Activated naive CD8-positive, alpha-beta T cell treated with anti-CD3 and anti-CD28 coated beads, Interleukin-2, amount 10 ng/mL, durations not matched to agents 7 days and 5 days (primary cell): ENCODE measurements at regions not wholly inside any gene's neighbourhood (a gene's known extent, or its start where the extent isn't known, plus 50 kb on each side); places are given as distances from the start of the nearest gene placed in this dataset.
"Not testable (repeated sequence)": the region's sequence is repeated elsewhere in the genome, so short reads cannot be mapped to it uniquely, and the experiment has no call there.

Experiments used
- ATAC-seq: fragments of 150-1000 bp; cut with Tn5 transposase; one replicate; pipeline ENCODE4 v1.10.0; 2021; ENCODE audit warnings: low read depth, moderate library complexity
- POLR2A ChIA-PET: fragments of 350-600 bp; sonication (Branson Sonifier 250); formaldehyde crosslinking; loops from one replicate; lab custom pipeline; 2021; ENCODE audit warnings: antibody characterized with exemption; lab: Charles Lee
- DNase-seq: peaks from one replicate; pipeline ENCODE4 v3.0.0; 2021
- H3K27ac Mint-ChIP-seq: one replicate; pipeline ENCODE4 v1.8.0; 2022; ENCODE audit warnings: mild to moderate bottlenecking, mixed read lengths
- H3K27me3 Mint-ChIP-seq: one replicate; pipeline ENCODE4 v1.8.0; 2022; ENCODE audit warnings: mild to moderate bottlenecking, moderate library complexity, mixed read lengths
- H3K36me3 Mint-ChIP-seq: one replicate; pipeline ENCODE4 v1.8.0; 2021; ENCODE audit warnings: mild to moderate bottlenecking, mixed read lengths
- H3K4me1 Mint-ChIP-seq: one replicate; pipeline ENCODE4 v1.8.0; 2021; ENCODE audit warnings: mixed read lengths
- H3K4me3 Mint-ChIP-seq: one replicate; pipeline ENCODE4 v1.8.0; 2022; ENCODE audit warnings: mild to moderate bottlenecking, moderate library complexity, mixed read lengths
- H3K9me3 Mint-ChIP-seq: one replicate; pipeline ENCODE4 v1.8.0; 2021; ENCODE audit warnings: mixed read lengths

DNA sequence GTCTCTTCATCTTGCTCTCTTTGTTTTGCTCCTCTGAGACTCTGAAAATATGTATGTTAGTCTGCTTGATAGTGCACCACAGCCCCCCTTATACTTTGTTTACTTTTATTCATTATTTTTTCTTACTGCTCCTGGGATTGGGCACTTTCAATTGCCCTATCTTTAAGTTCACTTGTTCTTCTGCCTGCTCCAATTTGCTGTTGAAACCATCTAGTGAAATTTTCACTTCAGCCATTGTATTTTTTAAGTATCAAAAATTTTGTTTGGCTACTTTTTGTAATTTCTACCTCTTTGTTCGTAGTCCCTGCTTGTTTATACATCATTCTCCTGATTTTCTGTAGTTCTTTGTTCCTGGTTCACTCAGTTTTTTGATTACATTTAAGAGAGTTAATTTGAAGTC is 223.3 kb downstream of the SLC38A4 start:
- POLR2A ChIA-PET: no interaction called here
- no peak overlapping the region for H3K27ac Mint-ChIP-seq
- peaks cover 33% of the 10 kb centered on the region for H3K9me3 Mint-ChIP-seq
- no peaks in the 10 kb centered on the region for H3K27me3 Mint-ChIP-seq
- no peak for ATAC-seq
- no peak overlapping the region for H3K4me3 Mint-ChIP-seq
- peaks cover 1% of the 10 kb centered on the region for H3K4me1 Mint-ChIP-seq
- DNase-seq: no peak
- H3K36me3 Mint-ChIP-seq: peaks cover 48% of the 10 kb centered on the region

DNA sequence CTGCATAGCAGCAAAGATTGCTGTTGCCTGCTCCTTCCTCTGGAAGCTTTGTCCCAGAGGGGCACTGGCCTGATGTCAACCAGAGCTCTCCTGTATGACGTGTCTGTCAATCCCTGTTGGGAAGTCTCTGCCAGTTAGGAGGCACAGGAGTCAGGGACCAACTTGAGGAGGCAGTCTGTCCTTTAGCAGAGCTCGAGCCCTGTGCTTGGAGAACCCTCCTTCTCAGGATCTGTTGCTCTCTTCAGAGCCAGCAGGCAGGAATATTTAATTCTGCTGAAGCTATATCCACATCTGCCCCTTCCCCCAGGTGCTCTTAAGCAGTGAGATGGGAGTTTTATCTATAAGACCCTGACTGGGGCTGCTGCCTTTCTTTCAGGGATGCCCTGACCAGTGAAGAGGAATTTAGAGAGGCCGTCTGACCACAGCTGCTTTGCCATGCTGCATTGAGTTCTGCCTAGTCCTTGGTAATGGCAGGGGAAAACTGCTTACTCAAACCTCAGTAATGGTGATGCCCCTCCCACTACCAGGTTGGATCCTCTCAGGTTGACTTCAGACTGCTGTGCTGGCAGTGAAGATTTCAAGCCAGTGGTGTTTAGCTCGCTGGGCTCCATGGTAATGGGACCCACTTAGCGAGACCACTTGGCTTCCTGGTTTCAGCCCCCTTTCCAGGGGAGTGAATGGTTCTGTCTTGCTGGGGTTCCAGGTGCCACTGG is 218.6 kb upstream of the SLC38A2 start:
- Mint-ChIP-seq H3K27ac (no peak overlapping the region), H3K9me3 (peaks cover 11% of the 10 kb centered on the region), H3K4me3 (no peak overlapping the region), H3K27me3 (no peaks in the 10 kb centered on the region), H3K4me1 (peaks cover 5% of the 10 kb centered on the region), H3K36me3 (peaks cover 31% of the 10 kb centered on the region)
- ATAC-seq (no peak), DNase-seq (no peak)
- POLR2A ChIA-PET: no interaction called here

DNA sequence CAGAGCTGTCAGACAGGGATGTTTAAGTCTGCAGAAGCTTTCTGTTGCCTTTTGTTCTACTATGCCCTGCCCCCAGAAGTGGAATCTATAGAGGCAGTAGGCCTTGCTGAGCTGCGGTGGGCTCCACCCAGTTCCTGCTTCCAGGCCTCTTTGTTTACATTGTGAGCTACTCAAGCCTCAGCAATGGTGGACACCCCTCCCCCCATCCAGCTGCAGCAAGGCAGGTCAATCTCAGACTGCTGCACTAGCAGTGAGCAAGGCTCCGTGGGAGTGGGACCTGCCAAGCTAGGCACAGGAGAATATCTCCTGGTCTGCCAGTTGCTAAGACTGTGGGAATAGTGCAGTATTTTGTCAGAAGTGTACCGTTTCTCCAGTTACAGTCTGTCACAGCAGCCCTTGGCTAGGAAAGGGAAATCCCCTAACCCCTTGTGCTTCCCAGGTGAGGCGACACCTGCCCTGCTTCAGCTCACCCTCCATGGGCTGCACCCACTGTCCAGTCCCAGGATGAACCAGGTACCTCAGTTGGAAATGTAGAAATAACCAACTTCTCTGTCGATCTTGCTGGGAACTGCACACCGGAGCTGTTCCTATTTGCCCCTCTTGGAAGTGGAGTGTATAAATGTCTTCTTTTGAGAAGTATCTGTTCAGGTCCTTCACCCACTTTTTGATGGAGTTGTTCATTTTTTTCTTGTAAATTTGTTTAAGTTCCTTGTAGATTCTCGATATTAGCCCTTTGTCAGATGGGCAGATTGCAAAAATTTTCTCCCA is 213.5 kb upstream of the SLC38A2 start:
- Mint-ChIP-seq H3K36me3 (peaks cover 45% of the 10 kb centered on the region), H3K4me3 (peak overlapping the region; percentile 35)

DNA sequence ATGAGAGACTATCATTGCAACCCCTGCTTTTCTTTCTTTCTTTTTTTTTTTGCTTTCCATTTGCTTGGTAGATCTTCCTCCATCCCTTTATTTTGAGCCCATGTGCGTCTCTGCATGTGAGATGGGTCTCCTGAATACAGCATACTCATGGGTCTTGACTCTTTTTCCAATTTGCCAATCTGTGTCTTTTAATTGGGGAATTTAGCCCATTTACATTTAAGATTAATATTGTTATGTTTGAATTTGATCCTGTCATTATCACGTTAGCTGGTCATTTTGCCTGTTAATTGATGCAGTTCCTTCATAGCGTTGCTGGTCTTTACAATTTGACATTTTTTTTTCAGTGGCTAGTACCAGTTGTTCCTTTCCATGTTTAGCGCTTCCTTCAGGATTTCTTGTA is 211.5 kb upstream of the SLC38A2 start:
- ATAC-seq, H3K27ac Mint-ChIP-seq, H3K4me3 Mint-ChIP-seq, H3K27me3 Mint-ChIP-seq, POLR2A ChIA-PET, DNase-seq: not testable (repeated sequence)
- Mint-ChIP-seq H3K36me3 (peaks cover 51% of the 10 kb centered on the region), H3K4me1 (peaks cover 16% of the 10 kb centered on the region), H3K9me3 (peaks cover 27% of the 10 kb centered on the region)

More for the DNA sequence above, 213.5 kb upstream of the SLC38A2 start:
- Mint-ChIP-seq H3K4me1 (peaks cover 16% of the 10 kb centered on the region), H3K9me3 (peaks cover 24% of the 10 kb centered on the region), H3K27me3 (no peaks in the 10 kb centered on the region), H3K27ac (peak overlapping the region; percentile 51)
- POLR2A ChIA-PET: interaction anchor here (1.2 to 2.2 kb wide), 3 partner anchors 23 to 215 kb away, joined by 4 to 7 read pairs (median 7); no protein-coding TSS in a partner anchor
- ATAC-seq (peak; percentile 73), DNase-seq (peak; percentile 59)

DNA sequence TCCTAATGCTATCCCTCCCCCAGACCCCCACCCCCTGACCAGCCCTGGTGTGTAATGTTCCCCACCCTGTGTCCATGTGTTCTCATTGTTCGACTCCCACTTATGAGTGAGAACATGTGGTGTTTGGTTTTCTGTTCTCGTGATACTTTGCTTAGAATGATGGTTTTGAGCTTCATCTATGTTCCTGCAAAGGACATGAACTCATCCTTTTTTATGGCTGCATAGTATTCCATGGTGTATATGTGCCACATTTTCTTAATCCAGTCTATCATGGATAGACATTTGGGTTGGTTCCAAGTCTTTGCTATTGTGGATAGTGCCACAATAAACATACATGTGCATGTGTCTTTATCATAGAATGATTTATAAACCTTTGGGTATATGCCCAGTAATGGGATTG is 209.4 kb upstream of the SLC38A2 start:
- DNase-seq, H3K4me3 Mint-ChIP-seq, POLR2A ChIA-PET, ATAC-seq, H3K27ac Mint-ChIP-seq, H3K27me3 Mint-ChIP-seq: not testable (repeated sequence)
- peaks cover 50% of the 10 kb centered on the region for H3K36me3 Mint-ChIP-seq
- H3K4me1 Mint-ChIP-seq: peaks cover 16% of the 10 kb centered on the region
- H3K9me3 Mint-ChIP-seq: peaks cover 25% of the 10 kb centered on the region

DNA sequence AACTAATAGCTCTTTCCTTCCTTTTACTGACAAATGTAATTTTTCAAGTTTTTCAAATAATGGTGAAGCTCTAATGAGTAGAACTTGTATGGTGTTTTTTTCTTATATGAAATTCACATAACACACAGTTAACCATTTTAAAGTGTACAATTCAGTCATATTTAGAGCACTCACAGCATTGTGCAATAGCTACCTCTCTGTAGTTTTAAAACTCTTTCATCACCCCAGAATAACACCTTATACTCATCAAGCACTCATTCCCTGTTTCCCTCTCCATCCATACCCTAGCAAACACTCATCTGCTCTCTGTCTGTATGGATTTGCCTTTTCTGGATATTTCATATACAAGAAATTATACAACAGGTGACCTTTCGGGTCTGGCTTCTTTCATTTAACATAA is 207.9 kb upstream of the SLC38A2 start:
- peaks cover 10% of the 10 kb centered on the region for H3K4me1 Mint-ChIP-seq
- DNase-seq: no peak
- H3K36me3 Mint-ChIP-seq: peaks cover 49% of the 10 kb centered on the region
- peaks cover 25% of the 10 kb centered on the region for H3K9me3 Mint-ChIP-seq
- POLR2A ChIA-PET: no interaction called here
- no peak for ATAC-seq
- no peak overlapping the region for H3K4me3 Mint-ChIP-seq
- H3K27me3 Mint-ChIP-seq: no peaks in the 10 kb centered on the region
- no peak overlapping the region for H3K27ac Mint-ChIP-seq

DNA sequence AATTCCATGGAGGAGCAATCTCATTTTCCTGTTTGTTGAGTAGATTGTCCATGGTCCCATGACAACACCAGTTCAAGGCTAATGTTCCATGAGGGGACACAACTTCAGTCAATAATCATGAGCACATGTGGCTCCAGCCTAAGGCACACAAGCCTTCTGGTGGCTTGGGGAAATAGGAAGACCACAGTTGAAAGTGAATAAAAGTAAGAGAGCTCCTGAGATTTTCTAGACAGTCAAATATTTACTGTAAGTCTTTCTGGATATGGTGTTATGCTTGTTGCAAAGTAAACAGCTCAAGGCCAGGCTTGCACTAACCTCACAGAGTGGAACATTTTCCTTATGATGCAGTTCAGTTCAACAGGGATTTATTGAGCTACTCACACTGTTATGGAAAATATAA is 206.9 kb upstream of the SLC38A2 start:
- Mint-ChIP-seq H3K36me3 (peaks cover 48% of the 10 kb centered on the region), H3K27me3 (no peaks in the 10 kb centered on the region), H3K9me3 (peaks cover 22% of the 10 kb centered on the region), H3K4me1 (peaks cover 3% of the 10 kb centered on the region), H3K4me3 (no peak overlapping the region), H3K27ac (no peak overlapping the region)
- POLR2A ChIA-PET: no interaction called here
- DNase-seq (no peak), ATAC-seq (no peak)

DNA sequence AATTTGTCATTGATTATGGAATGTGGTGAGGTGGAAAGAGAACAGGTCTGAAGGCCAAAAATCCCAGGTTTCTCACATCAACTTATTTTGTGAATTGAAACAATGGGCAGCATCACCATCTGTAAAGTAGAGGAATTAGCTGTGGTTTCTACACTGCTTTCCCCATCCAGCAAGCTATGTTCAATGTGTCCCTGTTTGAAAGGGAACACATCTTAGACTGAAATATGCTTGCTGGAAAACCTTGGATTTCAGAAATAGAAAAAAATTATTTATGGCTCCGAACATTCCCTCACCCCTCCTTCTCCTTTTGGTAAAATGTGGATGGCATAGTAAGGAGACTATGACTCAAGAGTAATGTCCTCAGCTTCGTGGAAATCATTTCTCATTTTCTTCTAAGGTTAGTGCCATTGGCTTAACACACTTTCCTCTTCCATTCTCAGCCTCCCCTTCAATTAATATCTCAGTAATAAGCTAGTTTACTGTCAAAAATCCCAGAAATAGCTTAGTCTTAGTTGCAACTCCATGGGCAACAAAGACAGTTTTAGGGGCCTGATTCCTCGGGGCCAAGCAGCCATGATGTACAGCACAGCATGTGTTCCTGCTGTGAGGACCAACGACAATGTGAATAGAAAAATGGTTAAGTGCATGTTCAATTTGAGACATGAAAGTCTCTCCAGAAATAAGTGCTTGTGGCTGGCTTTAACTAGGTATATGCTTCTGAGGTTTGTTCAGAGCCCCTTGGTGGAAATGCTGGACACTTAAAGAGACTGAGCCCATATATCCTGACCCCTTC is 205.8 kb upstream of the SLC38A2 start:
- POLR2A ChIA-PET: no interaction called here
- no peaks in the 10 kb centered on the region for H3K27me3 Mint-ChIP-seq
- no peak for ATAC-seq
- H3K27ac Mint-ChIP-seq: no peak overlapping the region
- no peak for DNase-seq
- no peak overlapping the region for H3K4me3 Mint-ChIP-seq
- H3K9me3 Mint-ChIP-seq: peaks cover 13% of the 10 kb centered on the region
- peaks cover 37% of the 10 kb centered on the region for H3K36me3 Mint-ChIP-seq
- peaks cover 3% of the 10 kb centered on the region for H3K4me1 Mint-ChIP-seq

DNA sequence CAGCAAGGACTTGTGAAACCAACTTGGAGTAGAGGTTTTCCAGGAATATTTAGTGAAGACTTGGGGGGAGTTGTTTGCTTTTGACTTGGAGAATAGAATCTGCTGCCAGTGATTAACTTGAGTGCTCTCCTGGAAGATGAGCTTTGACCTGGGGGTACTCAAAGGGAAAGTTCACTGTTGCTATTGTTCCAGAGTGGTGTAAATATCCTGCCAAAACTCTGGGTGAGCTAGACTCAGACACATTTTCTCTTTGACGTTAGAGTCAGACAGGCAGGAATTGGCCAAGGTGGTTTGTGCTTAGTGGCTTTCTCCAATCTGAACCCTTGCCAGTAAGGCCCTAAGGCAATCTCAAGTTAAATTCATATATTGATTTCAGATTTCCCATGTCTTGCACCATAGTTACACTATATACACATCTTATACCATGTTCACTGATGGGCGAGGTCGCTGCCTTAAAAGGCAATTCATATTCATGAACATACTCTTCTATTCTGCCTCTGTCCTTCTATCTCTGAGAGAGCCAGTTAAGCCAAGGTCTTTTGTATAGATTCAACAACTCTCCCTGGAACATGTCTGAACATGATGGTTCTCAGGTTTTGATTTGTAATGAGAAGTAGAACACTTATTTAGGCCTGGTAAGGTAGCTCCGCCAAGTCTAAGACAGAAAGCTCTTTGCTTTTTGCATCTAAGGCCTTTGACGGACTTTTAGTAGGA is 204.6 kb upstream of the SLC38A2 start:
- Mint-ChIP-seq H3K4me3 (no peak overlapping the region), H3K36me3 (peaks cover 34% of the 10 kb centered on the region), H3K27me3 (no peaks in the 10 kb centered on the region), H3K27ac (no peak overlapping the region), H3K4me1 (peaks cover 3% of the 10 kb centered on the region), H3K9me3 (peaks cover 10% of the 10 kb centered on the region)
- POLR2A ChIA-PET: no interaction called here
- no peak for DNase-seq
- ATAC-seq: no peak

DNA sequence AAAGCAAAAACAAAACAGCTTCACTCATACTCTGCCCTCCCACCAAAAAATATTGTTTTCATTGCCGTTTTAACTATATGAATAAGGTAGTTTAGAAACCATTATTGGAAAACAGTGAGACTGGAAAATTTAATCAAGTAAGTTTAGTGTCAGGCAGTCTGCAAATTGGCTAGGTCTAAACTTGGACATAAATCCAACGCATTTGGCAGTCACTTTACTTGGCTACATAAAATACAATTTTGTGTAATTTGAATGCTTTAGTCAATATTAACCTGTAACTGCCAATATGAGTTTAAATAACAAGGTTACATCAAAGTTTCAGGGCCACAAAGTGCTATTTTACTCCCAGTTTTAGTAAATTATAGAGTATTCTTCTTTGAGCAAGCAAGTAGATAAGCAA is 202.3 kb upstream of the SLC38A2 start:
- H3K27ac Mint-ChIP-seq: no peak overlapping the region
- no peak for ATAC-seq
- no peak overlapping the region for H3K4me3 Mint-ChIP-seq
- POLR2A ChIA-PET: no interaction called here
- peaks cover 25% of the 10 kb centered on the region for H3K36me3 Mint-ChIP-seq
- peaks cover 9% of the 10 kb centered on the region for H3K9me3 Mint-ChIP-seq
- no peaks in the 10 kb centered on the region for H3K27me3 Mint-ChIP-seq
- H3K4me1 Mint-ChIP-seq: peaks cover 4% of the 10 kb centered on the region
- no peak for DNase-seq

DNA sequence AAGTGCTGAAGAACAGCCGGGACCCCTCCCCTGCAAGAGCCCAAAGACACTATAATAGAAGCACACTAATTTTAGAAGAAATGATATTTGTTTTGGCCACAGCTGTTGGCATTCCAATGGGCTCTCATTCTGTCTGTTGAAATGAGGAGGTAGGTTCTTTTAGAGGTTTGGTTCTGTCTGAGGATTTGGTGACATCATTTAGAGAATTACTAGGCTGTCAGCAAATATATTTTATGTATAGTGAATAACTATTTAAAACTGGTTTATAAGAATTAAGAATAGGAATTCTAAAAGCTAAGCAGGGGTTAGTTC is 200.7 kb upstream of the SLC38A2 start:
- Mint-ChIP-seq H3K9me3 (peaks cover 15% of the 10 kb centered on the region), H3K27ac (no peak overlapping the region), H3K4me1 (peaks cover 4% of the 10 kb centered on the region), H3K36me3 (peaks cover 31% of the 10 kb centered on the region), H3K4me3 (no peak overlapping the region), H3K27me3 (no peaks in the 10 kb centered on the region)
- no peak for DNase-seq
- POLR2A ChIA-PET: interaction anchor here (1.2 kb wide), 1 partner anchor 203 kb away, joined by 3 read pairs; no protein-coding TSS in a partner anchor
- ATAC-seq: no peak

DNA sequence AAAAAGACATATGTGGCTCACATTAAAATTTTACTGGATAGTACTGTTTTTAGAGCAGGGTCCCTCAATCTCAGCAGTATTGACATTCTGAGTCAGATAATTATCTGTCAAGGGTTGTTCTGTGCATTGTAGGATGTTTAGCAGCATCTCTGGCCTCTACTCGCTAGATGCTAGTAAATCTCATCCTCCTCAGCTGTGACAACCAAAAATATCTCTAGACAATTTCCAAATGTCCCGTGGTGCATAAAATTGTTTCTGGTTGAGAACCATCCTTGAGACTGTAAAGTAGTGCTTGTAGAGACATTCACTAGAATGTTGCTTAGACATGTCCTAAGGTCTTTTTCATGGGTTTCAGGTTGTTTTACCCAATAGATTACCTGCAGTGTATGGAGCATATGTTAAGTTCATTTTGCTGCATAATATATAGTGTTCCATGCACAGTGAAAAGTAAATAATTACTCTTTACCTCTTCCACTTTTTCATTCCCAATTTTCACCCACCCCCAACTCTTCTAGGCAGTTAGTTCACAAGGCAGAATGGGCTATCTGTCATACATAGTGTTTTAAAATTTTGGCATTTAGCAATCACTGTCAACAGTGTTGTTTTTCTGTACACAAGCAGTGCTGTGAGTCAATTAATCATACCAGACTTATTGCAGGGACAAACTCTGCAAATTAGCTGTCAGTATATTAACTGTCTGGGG is 200.2 kb upstream of the SLC38A2 start:
- Mint-ChIP-seq H3K27ac (no peak overlapping the region), H3K9me3 (peaks cover 19% of the 10 kb centered on the region), H3K4me3 (no peak overlapping the region), H3K4me1 (peaks cover 4% of the 10 kb centered on the region), H3K36me3 (peaks cover 31% of the 10 kb centered on the region), H3K27me3 (no peaks in the 10 kb centered on the region)
- POLR2A ChIA-PET: no interaction called here
- ATAC-seq (no peak), DNase-seq (no peak)
